H9 (cell line): ENCODE measurements at regions not wholly inside any gene's neighbourhood (a gene's known extent, or its start where the extent isn't known, plus 50 kb on each side); places are given as distances from the start of the nearest gene placed in this dataset.

ENCODE experiments used
- DNase-seq: peaks from one replicate; pipeline ENCODE4 v3.0.0-alpha.2; 2017
- H2AFZ ChIP-seq: one replicate; pipeline ENCODE4 v1.6.1; 2013; ENCODE audit warnings: mild to moderate bottlenecking, low read length, control low read depth, moderate library complexity
- H2AK5ac ChIP-seq: 2 replicates; pipeline ENCODE4 v1.6.1; 2013; ENCODE audit warnings: low read length, control low read depth, mixed read lengths; ENCODE audit not compliant: insufficient read length
- H2BK120ac ChIP-seq: one replicate; pipeline ENCODE4 v1.6.1; 2013; ENCODE audit warnings: low read depth, mild to moderate bottlenecking, low read length, control low read depth, inconsistent platforms; ENCODE audit not compliant: poor library complexity, severe bottlenecking
- H2BK12ac ChIP-seq: 2 replicates; pipeline ENCODE4 v1.6.1; 2013; ENCODE audit warnings: low read length, control low read depth, mixed read lengths, low read depth; ENCODE audit not compliant: insufficient read length
- H2BK15ac ChIP-seq: 2 replicates; pipeline ENCODE4 v1.6.1; 2013; ENCODE audit warnings: low read depth, low read length, control low read depth
- H2BK20ac ChIP-seq: one replicate; pipeline ENCODE4 v1.6.1; 2013; ENCODE audit warnings: low read depth, mild to moderate bottlenecking, low read length, control low read depth, inconsistent platforms; ENCODE audit not compliant: poor library complexity, severe bottlenecking
- H2BK5ac ChIP-seq: 2 replicates; pipeline ENCODE4 v1.6.1; 2013; ENCODE audit warnings: low read length, control low read depth, mixed read lengths; ENCODE audit not compliant: insufficient read length
- H3K14ac ChIP-seq: 2 replicates; pipeline ENCODE4 v1.6.1; 2013; ENCODE audit warnings: low read length, control low read depth; ENCODE audit not compliant: insufficient read depth
- H3K18ac ChIP-seq: 2 replicates; pipeline ENCODE4 v1.6.1; 2013; ENCODE audit warnings: low read depth, mild to moderate bottlenecking, mixed read lengths, low read length, control low read depth; ENCODE audit not compliant: insufficient read length
- H3K23ac ChIP-seq: 2 replicates; pipeline ENCODE4 v1.6.1; 2013; ENCODE audit warnings: low read length, control low read depth, mixed read lengths, low read depth; ENCODE audit not compliant: insufficient read length
- H3K23me2 ChIP-seq: 2 replicates; pipeline ENCODE4 v1.6.1; 2013; ENCODE audit warnings: low read depth, mild to moderate bottlenecking, mixed read lengths, low read length, control low read depth; ENCODE audit not compliant: insufficient read length, poor library complexity, severe bottlenecking
- H3K27ac ChIP-seq: 2 replicates; pipeline ENCODE4 v1.5.1; 2013; ENCODE audit warnings: low read length, control low read depth, mixed read lengths, low read depth; ENCODE audit not compliant: insufficient read length
- H3K27me3 ChIP-seq: 2 replicates; pipeline ENCODE4 v1.6.1; 2013; ENCODE audit warnings: low read length, control low read depth, inconsistent platforms; ENCODE audit not compliant: insufficient read depth
- H3K4ac ChIP-seq: 2 replicates; pipeline ENCODE4 v1.6.1; 2013; ENCODE audit warnings: low read depth, mild to moderate bottlenecking, control low read depth, inconsistent platforms, low read length, moderate library complexity
- H3K4me1 ChIP-seq: 2 replicates; pipeline ENCODE4 v1.6.1; 2013; ENCODE audit warnings: low read length, control low read depth, inconsistent platforms; ENCODE audit not compliant: insufficient read depth
- H3K4me2 ChIP-seq: 2 replicates; pipeline ENCODE4 v1.6.1; 2013; ENCODE audit warnings: low read length, control low read depth, mixed read lengths; ENCODE audit not compliant: insufficient read length, insufficient read depth
- H3K56ac ChIP-seq: 2 replicates; pipeline ENCODE4 v1.6.1; 2013; ENCODE audit warnings: low read depth, mild to moderate bottlenecking, mixed read lengths, low read length, control low read depth; ENCODE audit not compliant: insufficient read length
- H3K79me1 ChIP-seq: 2 replicates; pipeline ENCODE4 v1.6.1; 2013; ENCODE audit warnings: low read depth, mild to moderate bottlenecking, moderate library complexity, low read length, control low read depth, inconsistent platforms; ENCODE audit not compliant: insufficient read depth, poor library complexity, severe bottlenecking
- H3K79me2 ChIP-seq: 2 replicates; pipeline ENCODE4 v1.6.1; 2013; ENCODE audit warnings: low read length, control low read depth, inconsistent platforms; ENCODE audit not compliant: insufficient read depth
- H3K9ac ChIP-seq: 2 replicates; pipeline ENCODE4 v1.6.1; 2013; ENCODE audit warnings: low read length, control low read depth, mixed read lengths; ENCODE audit not compliant: insufficient read length; ENCODE audit errors: extremely low read depth
- H3K9me3 ChIP-seq: one replicate; pipeline ENCODE4 v1.6.1; 2013; ENCODE audit warnings: low read depth, low read length, inconsistent platforms; ENCODE audit not compliant: control insufficient read depth
- H3T11ph ChIP-seq: one replicate; pipeline ENCODE4 v1.6.1; 2013; ENCODE audit warnings: mild to moderate bottlenecking, low read length, control low read depth, inconsistent platforms
- H4K20me1 ChIP-seq: one replicate; pipeline ENCODE4 v1.6.1; 2013; ENCODE audit not compliant: control insufficient read depth, insufficient read length, insufficient read depth
- H4K5ac ChIP-seq: 2 replicates; pipeline ENCODE4 v1.6.1; 2013; ENCODE audit warnings: low read depth, mild to moderate bottlenecking, mixed read lengths, low read length, control low read depth; ENCODE audit not compliant: insufficient read length
- H4K8ac ChIP-seq: replicated peaks from 2 replicates; pipeline ENCODE4 v1.6.1; 2013; ENCODE audit warnings: low read length, control low read depth, mixed read lengths, low read depth; ENCODE audit not compliant: insufficient read length
- H4K91ac ChIP-seq: 2 replicates; pipeline ENCODE4 v1.6.1; 2013; ENCODE audit warnings: low read depth, mild to moderate bottlenecking, moderate library complexity, mixed read lengths, low read length, control low read depth; ENCODE audit not compliant: insufficient read length
- H3K27ac Mint-ChIP-seq, 3 experiments: 2 replicates in 2 of 3; 3 replicates in 1 of 3; pipeline ENCODE4 v1.8.0; 2020 to 2021; ENCODE audit warnings: mixed read lengths in 3 of 3, mild to moderate bottlenecking in 1 of 3, moderate library complexity in 1 of 3
- H3K27me3 Mint-ChIP-seq: 2 replicates; pipeline ENCODE4 v1.8.0; 2021; ENCODE audit warnings: low read depth, mild to moderate bottlenecking, moderate library complexity, mixed read lengths
- H3K36me3 Mint-ChIP-seq, 3 experiments: 2 replicates in 2 of 3; 3 replicates in 1 of 3; pipeline ENCODE4 v1.8.0; 2020 to 2021; ENCODE audit warnings: low read depth in 3 of 3, mixed read lengths in 3 of 3; ENCODE audit not compliant: insufficient read depth in 1 of 3
- H3K4me1 Mint-ChIP-seq, 2 experiments: 2 replicates each; pipeline ENCODE4 v1.8.0; 2020; ENCODE audit warnings: mixed read lengths in 2 of 2
- H3K4me3 Mint-ChIP-seq, 2 experiments: 2 replicates in 1 of 2; 3 replicates in 1 of 2; pipeline ENCODE4 v1.8.0; 2020 to 2021; ENCODE audit warnings: mild to moderate bottlenecking in 2 of 2, mixed read lengths in 2 of 2, moderate library complexity in 1 of 2
- H3K9me3 Mint-ChIP-seq, 2 experiments: 2 replicates in 1 of 2; 3 replicates in 1 of 2; pipeline ENCODE4 v1.8.0; 2020; ENCODE audit warnings: mild to moderate bottlenecking in 2 of 2, mixed read lengths in 2 of 2, moderate library complexity in 1 of 2
- WGBS: extraction: QIAGEN DNeasy Blood & Tissue Kit; methylation state at CpG from one replicate; pipeline ENCODE4 v1.1.7; 2013; ENCODE audit warnings: missing lambda C conversion rate, low lambda C conversion rate, mixed read lengths; ENCODE audit not compliant: insufficient read length; ENCODE audit errors: extremely low coverage; 5-methylcytosine and 5-hydroxymethylcytosine counted together
- TF ChIP-seq, protein P1 (sequence below): fragments of 200-600 bp; sonication (generic); conservative IDR thresholded peaks from 3 replicates; pipeline ENCODE4 v1.8.0; 2021; ENCODE audit warnings: antibody characterized with exemption, mild to moderate bottlenecking

- Histone ChIP-seq H3K79me2 (no peaks in the 10 kb centered on the region), H3K4me1 (no peaks in the 10 kb centered on the region), H2BK15ac (no peak overlapping the region), H3K23me2 (no peaks in the 10 kb centered on the region), H4K8ac (no peak overlapping the region), H2BK5ac (no peak overlapping the region), H2BK20ac (no peak overlapping the region), H3K4me2 (no peak overlapping the region), H3K4ac (no peak overlapping the region), H2AK5ac (no peak overlapping the region), H3K23ac (no peak overlapping the region), H3T11ph (no peak overlapping the region), H3K56ac (no peak overlapping the region), H2BK12ac (no peak overlapping the region), H4K5ac (no peak overlapping the region), H2AFZ (no peak overlapping the region), H3K27me3 (no peaks in the 10 kb centered on the region), H3K14ac (no peak overlapping the region), H3K9ac (no peak overlapping the region), H4K20me1 (no peaks in the 10 kb centered on the region), H3K79me1 (no peaks in the 10 kb centered on the region), H3K27ac (no peak overlapping the region), H4K91ac (no peak overlapping the region), H3K9me3 (no peaks in the 10 kb centered on the region), H3K18ac (no peak overlapping the region), H2BK120ac (no peak overlapping the region)
- H3K27me3 Mint-ChIP-seq, result peaks cover under 1% of the 10 kb centered on the region
- TF ChIP-seq, protein P1, sequence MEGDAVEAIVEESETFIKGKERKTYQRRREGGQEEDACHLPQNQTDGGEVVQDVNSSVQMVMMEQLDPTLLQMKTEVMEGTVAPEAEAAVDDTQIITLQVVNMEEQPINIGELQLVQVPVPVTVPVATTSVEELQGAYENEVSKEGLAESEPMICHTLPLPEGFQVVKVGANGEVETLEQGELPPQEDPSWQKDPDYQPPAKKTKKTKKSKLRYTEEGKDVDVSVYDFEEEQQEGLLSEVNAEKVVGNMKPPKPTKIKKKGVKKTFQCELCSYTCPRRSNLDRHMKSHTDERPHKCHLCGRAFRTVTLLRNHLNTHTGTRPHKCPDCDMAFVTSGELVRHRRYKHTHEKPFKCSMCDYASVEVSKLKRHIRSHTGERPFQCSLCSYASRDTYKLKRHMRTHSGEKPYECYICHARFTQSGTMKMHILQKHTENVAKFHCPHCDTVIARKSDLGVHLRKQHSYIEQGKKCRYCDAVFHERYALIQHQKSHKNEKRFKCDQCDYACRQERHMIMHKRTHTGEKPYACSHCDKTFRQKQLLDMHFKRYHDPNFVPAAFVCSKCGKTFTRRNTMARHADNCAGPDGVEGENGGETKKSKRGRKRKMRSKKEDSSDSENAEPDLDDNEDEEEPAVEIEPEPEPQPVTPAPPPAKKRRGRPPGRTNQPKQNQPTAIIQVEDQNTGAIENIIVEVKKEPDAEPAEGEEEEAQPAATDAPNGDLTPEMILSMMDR, result peak; percentile 28; the same call in 1 of the 3 replicates
- H3K4me3 Mint-ChIP-seq, result no peak overlapping the region
- no CpG with 5 or more reads among the region's 7 CpGs for WGBS
- no peaks in the 10 kb centered on the region for H3K9me3 Mint-ChIP-seq
- H3K27ac Mint-ChIP-seq, result no peak overlapping the region
- DNase-seq, result peak; percentile 42
- peaks cover 3 to 25% of the 10 kb centered on the region in 2 experiments for H3K4me1 Mint-ChIP-seq
- H3K36me3 Mint-ChIP-seq, result no peaks in the 10 kb centered on the region
Measured at GRCh38 chr21:43355925-43356289, 71.0 kb downstream of the SIK1 start.
